HG03095 (cell line): ENCODE measurements at regions not wholly inside any gene's neighbourhood (a gene's known extent, or its start where the extent isn't known, plus 50 kb on each side); places are given as distances from the start of the nearest gene placed in this dataset.

Experiments used
- ATAC-seq: cut with Tn5 transposase; IDR thresholded peaks from one replicate; pipeline ENCODE4 v1.9.1; 2021; ENCODE audit warnings: moderate library complexity; ENCODE audit not compliant: unreplicated experiment

- ATAC-seq: no peak
Measured at GRCh38 chr9:16328349-16328748, 542.1 kb downstream of the BNC2 start.

GRCh38 chr9:16329671-16330113, 540.8 kb downstream of the BNC2 start:
- no peak for ATAC-seq

- ATAC-seq: no peak
Measured at GRCh38 chr9:16331031-16331430, 539.4 kb downstream of the BNC2 start.

- no peak for ATAC-seq
Measured at GRCh38 chr9:16331527-16331926, 538.9 kb downstream of the BNC2 start.

GRCh38 chr9:16333691-16334090, 536.8 kb downstream of the BNC2 start:
- no peak for ATAC-seq

- ATAC-seq: no peak
Measured at GRCh38 chr9:16335788-16336580, 534.5 kb downstream of the BNC2 start.

GRCh38 chr9:16336833-16337232, 533.6 kb downstream of the BNC2 start:
- ATAC-seq: no peak

- ATAC-seq: no peak
Measured at GRCh38 chr9:16337322-16338029, 533.0 kb downstream of the BNC2 start.

- no peak for ATAC-seq
Measured at GRCh38 chr9:16341177-16341576, 529.3 kb downstream of the BNC2 start.

- no peak for ATAC-seq
Measured at GRCh38 chr9:16342246-16343020, 528.0 kb downstream of the BNC2 start.

GRCh38 chr9:16343249-16344237, 526.9 kb downstream of the BNC2 start:
- ATAC-seq: no peak

GRCh38 chr9:16344343-16344742, 526.1 kb downstream of the BNC2 start:
- ATAC-seq: no peak

- ATAC-seq: no peak
Measured at GRCh38 chr9:16345902-16346301, 524.6 kb downstream of the BNC2 start.

- ATAC-seq: no peak
Measured at GRCh38 chr9:16347886-16348285, 522.6 kb downstream of the BNC2 start.

GRCh38 chr9:16348531-16348930, 521.9 kb downstream of the BNC2 start:
- no peak for ATAC-seq

GRCh38 chr9:16352251-16352650, 518.2 kb downstream of the BNC2 start:
- ATAC-seq: no peak

GRCh38 chr9:16352791-16353401, 517.6 kb downstream of the BNC2 start:
- no peak for ATAC-seq

- ATAC-seq: no peak
Measured at GRCh38 chr9:16356196-16356765, 514.2 kb downstream of the BNC2 start.

GRCh38 chr9:16357828-16358227, 512.6 kb downstream of the BNC2 start:
- ATAC-seq: no peak

- ATAC-seq: no peak
Measured at GRCh38 chr9:16358751-16359150, 511.7 kb downstream of the BNC2 start.
